Left kidney (tissue), 1 donor: ENCODE measurements at regions not wholly inside any gene's neighbourhood (a gene's known extent, or its start where the extent isn't known, plus 50 kb on each side); places are given as distances from the start of the nearest gene placed in this dataset.
"Not testable (repeated sequence)": the region's sequence is repeated elsewhere in the genome, so short reads cannot be mapped to it uniquely, and the experiment has no call there.

ENCODE experiments used
- DNase-seq: peaks from one replicate; pipeline ENCODE4 v3.0.0-alpha.2; 2013

DNA sequence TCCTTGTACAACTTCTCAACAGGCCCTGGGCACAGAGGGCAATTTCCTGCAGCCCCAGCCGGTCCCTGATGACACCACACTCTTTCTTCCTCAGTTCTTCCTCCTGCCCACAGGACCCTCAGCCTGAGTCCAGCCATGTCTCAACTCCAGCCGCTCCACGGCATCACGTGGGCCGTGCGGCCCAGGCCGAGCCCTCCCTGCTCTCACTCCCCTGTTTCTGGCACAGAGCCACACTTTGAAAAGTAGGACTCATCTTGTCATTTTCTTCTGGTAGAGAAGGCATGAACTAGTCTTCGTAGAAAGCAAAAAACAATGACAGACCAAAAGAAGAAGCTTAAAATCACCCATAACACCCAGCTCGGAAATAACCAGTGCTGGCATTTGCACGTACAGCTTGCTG lies 404.7 kb upstream of the IRX1 start:
- DNase-seq: no peak

DNA sequence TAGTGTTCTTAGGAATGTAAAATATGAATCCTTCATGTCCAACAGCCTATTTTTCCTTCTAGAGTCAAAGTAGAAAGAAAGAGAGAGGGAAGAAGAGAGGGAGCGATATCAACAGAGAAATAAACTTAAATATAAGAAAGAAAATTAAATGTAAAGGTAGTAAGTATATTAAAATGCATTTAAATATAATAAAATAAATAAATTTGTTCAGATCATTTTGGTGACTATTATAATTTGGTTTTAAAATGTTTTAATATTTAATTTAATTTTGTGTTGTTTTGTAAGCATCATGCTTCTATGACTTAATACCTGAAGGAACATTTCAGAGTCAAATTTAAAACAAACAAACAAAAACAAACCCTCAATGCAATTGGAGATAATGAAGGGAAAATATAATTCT lies 405.2 kb upstream of the IRX1 start:
- no peak for DNase-seq

DNA sequence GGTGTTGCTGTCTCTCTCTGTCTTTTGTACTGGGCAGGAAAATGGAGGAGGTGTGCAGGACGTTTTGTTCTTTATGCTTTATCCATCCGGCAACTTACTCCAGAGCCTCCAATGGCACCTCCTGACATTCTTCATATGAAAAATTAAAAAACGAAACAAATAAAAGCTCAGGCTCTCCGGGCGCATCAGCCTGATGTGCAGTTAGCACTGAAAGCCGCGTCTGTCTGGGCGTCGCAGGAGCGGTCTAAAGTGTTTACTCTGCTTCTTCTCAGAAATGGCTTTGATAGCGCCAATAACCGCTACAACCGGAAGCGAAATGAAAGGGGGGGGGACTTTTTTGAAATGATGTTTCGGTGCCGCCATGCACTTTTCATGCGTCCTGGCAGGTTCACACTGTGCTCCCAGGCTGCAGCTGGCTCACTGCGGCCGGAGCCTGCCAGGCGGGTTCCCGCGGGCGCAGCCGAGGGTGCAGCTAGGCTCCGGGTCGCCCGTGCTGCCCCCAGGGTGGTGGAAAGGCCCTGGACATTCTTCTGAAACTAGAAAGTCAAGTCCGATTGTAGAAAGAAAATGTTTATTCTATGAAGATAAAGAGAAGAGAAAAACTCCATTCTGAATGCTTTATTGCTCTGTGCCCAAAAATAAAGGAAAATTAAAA lies 407.7 kb upstream of the IRX1 start:
- no peak for DNase-seq

DNA sequence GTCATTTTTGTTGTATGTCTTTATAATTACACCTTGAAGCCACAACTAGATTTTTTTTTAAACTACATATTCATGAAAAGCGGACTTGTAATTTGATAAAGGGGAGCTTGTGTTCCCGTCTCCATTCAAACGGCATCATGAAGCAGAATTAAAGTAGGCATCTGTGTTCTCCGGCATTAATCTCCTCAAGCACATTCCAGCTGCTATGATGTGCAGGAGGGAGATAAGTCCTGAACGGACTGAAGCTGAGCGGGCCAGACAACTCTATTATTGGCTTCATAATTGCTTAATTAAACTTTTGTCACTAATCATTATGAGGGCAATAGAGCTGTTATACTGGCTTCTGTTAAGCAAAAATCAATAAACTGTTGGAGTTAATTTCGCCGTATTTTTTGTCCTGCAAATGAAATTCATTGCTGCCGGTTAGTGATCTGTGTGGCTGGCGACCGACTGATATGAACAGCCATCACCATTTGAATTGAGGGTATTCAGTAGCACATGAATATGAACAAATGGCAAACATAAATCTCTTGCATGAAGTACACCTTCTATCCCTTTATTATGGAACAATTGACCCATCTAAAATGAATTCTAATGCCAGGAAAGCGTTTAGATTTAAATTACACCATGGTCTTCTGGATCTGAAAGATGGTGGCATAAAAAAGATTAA lies 408.8 kb upstream of the IRX1 start:
- no peak for DNase-seq

DNA sequence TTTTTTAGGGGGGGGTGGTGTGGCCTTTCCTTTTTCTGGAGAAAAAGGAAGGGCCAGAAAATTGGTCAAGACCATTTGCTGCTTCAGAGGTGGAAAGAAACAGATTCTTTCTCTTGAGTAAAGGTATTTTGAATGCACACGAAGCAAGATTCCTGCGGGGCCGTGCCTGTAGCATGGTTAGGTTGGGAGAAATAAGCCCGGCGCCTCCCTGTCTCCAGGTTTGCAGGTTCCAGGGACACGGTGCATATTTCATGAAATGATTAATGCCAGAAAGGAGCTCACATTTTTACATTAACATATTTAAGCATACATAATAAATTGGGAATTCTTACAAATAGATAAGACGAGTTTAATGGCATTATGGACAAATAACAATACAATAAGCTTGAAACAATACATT lies 409.5 kb upstream of the IRX1 start:
- DNase-seq: no peak

DNA sequence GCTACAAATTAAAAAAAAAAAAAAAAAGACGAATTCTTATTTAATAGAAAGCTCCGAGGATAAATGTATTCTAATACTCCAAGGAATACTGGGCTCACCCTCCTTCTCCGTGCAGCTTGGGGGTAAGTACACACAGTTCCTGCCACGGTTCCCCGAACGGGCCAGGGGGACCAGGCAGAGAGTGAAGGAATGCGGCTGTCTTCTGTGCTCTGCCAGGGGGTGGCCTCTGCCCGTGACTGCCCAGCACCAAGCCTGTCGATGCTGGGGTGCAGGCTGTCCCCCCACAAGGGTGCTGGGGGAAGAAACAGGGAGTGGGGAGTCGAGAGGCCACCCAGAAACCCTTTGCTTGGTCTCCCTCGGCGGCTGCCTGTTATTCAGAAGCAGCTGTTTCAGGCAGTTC lies 410.1 kb upstream of the IRX1 start:
- DNase-seq: no peak

DNA sequence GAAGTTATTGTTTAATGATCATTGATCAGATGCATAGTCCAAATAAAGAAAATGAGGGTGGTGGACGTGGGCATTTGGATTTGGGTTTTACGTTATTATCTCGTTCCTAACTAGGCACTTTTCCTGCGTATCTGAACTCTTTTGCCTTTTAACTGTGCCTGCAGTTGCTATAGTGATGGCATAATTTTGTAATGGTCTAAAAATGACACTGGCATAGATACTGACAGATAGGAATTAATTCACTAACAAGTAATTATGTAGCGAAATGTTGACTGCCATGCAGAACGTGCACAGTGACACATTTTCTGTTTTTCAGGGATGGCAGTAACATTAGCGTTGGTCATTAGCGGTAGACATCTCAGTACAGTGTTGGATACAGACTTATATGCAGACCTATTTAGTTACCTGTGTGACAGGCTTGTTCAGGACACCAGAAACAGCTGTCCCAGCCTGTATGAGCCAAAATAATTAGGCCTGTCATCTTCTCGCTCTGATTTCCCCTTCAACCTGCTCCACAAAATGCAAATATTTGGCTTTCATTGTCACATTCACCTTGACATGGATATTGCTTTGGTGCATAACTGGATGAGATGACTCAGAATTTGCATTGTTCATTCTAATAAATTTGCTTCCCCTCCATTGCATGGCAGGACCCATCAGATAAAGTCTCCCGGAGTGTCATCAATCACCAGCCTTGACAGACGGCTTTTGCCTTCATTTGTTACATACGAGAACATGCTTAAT lies 413.3 kb upstream of the IRX1 start:
- DNase-seq: no peak

DNA sequence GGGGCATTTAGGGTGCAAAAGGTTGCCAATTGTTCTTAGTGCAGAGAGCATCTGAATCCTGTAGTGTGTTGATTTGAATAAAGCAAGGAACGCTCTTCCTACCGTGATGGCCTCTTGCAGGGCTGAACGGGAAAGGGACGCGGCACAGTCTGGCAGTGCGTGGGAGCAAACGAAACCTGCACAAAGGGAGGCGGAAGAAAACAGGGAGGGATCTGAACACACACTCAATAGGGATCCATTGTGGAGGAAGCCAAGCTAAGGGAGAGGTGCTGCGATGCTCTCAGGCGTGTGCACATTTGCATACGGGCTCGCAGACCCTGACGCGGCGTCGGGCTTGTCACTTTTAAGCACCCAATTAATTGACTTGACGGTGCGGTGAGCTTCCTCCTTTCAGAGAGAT lies 414.0 kb upstream of the IRX1 start:
- no peak for DNase-seq

DNA sequence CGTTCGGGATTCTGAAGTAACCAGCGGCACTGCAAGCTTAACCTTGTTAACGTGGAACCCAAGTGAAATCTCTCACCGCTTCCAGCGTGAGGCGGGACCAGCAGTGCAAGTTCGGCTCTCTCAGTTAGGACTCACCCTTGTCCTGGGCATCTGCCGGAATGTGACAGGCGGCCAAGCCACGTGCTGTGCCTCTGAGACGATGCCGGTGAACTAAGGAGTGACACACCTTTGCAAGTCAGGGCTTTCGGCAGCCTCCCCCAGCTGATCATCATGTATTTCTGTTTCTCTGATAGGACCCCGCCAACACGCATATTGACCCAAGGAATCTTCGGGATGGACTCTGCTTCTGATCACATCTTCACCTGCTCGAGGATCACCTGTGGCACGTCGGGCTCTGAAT lies 415.0 kb upstream of the IRX1 start:
- DNase-seq: no peak

DNA sequence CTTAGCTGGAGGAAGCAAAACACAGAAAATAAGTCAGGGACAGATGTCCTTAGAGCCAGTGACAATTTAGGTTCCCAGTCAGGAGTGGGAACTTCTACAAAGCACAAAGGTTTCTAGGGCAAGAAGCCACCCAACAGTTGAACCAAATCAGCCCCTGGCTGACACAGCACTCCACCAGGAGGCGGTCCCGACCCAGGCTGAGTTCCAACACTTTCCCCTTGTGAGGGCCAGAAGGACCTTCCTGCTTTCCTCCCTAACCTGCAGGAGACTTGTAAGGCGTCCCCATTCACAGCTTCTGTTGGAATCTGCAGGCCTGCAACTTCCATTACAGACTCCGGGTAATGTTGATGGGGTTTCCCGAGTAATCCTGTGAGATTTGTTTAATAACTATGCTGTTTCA lies 416.4 kb upstream of the IRX1 start:
- no peak for DNase-seq

DNA sequence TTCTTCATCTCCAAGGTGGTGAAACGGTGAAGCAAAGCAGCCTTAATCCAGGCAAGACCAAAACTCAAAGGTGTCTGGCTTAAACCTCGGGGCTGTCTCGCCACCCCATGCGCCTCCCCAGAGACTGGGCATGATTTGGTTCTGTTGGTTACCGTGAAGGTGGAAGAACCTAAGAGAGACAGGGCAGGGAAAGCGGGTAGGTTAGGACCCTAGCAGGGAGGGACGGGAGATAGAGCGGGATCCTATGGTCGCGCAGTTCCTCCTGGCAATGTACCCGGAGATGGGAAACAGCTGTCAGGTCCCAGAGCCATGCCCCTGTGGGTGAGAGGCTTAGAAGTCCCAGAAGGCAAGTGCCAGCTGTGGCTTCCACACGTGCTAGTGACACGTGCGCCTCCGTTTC lies 418.3 kb upstream of the IRX1 start:
- DNase-seq: no peak

DNA sequence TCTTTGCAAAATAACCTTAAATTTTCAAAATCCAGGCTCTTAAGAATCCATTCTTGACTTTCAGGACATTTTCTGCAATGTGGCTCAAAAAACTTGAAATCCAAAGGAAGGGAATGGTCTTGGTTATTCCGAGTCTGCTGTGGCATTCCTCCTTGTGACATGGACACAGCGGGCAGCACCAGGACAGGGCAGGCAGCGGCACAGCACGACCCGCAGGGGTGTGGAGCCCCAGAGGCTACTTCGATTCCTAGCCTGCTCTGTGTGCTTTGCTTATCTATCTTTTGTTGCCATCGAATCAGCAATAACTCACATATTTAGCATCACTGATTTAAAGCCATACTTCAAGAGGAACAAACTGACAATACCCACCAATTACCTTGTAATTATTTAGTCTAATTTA lies 420.2 kb upstream of the IRX1 start:
- DNase-seq: no peak

DNA sequence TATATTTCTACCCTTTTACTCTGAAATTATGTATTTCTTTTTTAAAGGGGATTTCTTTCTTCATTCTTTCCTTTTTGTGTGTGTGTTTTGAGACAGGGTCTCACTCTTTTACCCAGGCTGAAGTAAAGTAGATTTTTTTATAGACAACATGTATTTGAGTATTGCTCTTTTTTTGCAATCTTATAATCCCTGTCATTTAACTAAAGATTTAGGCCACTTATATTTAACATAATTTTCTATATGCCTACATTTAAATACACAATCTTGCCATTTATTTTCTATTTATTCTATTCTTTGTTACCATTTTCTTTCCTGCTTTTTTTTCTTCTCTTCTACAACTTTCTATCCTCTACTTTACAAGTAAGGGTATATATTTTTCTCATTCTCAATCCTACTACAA lies 416.0 kb upstream of the IRX2 start:
- DNase-seq: no peak

DNA sequence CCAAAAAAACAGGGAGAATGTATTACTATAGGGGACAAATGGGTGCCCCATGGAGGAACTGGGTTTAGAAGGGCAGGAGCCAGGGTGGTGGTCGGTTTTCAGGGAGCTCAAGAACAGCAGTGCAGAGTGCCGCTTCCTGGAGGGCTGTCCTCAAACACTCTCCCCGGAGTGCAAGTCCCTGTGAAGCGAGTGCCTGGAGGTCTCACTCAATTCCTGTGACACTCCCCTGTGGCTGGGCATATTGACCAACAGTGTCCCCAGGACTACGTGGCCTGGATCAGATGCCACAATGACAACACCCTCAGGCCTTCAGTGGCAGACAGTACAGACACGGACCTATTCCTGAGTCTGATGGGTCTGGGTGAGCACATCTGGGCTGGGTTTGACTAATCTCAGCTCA lies 412.1 kb upstream of the IRX2 start:
- DNase-seq: no peak

DNA sequence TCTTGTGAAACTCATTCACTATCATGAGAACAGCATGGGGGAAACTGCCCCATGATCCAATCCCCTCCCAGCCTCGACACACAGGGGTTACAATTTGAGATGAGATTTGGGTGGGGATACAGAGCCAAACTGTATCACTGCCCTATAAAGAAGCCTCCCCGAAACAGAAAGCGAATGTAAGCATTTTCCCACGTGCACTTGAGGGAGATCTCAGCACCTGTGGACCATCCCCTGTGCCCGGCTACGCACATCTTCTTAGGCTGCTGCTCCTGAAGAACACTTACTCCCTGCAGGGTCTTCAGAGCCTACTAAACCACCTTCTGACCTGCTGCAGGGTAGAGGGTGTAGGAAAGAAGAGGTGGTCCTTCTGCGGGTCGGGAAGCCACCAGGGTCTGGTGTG lies 410.2 kb upstream of the IRX2 start:
- DNase-seq: no peak

DNA sequence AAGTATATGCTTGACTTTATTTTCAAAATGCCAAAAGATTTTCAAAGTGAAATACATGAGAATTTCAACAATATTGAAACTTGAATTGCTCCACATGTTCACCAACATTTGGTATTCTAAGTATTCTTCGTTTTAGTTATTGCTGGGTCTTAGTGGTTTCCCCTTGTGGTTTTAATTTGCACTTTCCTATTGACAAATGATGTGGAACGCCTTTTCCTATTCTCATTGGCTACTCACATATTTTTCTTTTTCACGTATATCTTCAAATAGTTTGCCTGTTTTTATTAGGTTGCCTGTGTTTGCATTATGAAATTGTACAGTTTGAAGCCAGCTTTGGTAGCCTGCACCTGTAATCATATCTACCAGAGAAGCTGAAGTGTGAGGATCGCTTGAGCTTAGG lies 405.7 kb upstream of the IRX2 start:
- no peak for DNase-seq

DNA sequence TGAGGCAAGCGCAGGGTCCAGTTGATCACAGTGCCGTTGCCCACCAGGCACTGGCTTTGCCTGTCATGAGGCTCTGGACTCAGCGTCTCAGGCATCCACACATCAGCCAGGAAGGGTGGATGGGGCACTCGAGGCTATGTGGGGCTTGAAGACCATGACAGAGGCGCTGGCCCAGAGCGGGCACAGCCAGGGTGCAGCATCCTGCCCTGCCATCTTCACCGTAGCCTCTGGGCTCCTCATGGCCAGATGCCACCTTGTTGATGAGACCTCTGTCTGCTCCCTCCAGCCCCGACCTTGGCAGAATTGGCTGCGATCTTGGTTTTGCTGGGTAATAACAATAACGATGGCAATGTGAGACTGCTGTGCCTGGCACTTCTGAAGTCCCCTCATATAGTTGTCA lies 404.2 kb upstream of the IRX2 start:
- no peak for DNase-seq

DNA sequence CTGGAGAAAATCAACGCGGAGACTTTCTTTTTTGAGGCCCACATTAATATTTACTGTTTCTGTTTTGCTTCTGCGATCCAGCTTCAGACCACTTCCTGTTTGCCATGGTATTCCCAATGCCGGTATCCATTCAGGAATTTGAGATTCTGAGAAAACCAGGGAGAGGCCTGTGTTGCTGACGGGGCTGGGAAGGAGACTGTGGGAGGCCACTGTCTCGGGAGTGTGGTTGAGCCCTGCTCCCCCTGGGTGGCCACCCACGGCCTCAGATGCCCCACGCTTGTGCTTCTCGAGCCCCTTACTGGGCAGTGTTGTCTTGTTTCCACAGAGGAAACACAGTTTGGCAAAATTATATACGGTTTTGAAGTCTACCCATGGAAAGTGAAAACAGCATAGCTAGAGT lies 403.6 kb upstream of the IRX2 start:
- no peak for DNase-seq

DNA sequence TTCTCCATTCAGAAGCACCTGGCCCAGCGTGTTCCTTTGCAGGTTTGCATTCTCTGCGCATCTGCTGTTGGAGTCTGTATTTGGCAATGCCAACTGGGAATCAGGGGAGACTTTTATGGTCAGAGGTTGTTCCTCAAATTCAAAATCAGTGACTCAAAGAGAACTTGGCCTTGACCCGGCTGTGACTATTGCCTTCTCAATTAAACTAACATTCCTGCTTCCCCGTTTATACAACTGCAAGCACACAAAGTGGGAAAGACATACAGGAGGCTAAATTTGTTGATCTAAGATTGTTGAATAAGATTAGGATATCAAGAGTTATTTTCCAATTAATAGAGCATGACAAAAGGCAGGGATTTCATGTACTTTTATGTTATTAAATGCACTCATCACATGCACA lies 402.4 kb upstream of the IRX2 start:
- no peak for DNase-seq

DNA sequence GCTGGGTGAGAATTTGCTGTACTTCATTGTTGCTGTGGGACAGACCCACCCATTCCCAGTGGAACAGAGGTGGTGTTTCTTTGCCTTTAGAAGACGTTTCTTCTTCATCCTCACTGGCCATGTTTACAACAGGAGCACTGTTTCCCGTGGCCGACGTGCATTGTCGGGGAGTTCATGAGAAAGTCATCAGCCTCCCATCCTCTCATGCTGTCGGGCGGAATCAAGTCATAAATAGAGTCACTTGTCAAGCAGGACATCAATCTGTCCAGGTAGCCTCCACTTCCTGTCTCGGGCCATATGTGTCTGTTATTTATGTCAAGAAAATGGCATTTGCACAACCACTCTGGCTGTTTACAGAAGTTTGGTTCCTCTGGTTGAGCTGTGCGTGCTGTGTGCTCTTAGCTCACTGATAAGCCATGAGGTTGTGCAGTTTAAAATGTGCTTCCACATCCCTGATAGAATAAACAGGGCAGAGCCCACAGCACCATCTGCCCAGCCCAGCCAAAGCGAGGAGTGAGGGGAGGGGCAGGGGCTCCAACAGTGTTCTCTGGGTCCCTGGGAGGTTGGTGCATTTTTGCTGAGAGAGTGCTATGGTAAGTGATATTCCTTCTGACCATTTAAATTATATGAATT lies 401.9 kb upstream of the IRX2 start:
- no peak for DNase-seq

DNA sequence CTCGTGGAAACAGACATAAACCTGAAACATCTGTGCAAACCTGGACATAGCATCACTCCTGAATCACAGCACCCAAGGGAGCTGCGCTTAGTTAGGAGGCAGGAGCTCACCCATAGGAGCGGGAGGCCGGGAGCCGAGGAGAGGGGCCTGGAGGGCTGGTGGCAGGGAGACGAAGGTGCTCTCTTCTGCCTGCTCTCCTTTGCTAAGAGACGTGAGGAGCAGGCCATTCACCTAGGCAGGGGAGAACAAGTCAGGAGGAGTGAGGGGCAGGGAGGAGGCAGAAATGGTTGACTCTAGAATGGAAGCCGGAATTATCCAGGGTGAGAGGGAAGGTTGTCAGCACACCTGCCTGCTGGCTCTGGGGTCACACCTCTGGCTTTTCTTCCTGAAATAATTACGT lies 398.4 kb upstream of the IRX2 start:
- no peak for DNase-seq

DNA sequence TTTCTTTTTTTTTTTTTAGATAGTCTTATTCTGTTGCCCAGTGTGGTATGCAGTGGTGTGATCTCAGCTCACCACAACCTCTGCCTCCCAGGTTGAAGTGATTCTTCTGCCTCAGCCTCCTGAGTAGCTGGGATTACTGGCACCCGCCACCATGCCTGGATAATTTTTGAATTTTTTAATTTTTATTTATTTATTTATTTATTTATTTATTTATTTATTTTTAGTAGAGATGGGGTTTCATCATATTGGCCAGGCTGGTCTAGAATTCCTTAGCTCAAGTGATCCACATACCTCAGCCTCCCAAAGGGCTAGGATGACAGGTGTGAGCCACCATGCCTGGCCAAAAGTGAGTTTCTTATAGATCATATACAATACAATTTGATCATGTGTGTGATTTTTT lies 395.9 kb upstream of the IRX2 start:
- not testable (repeated sequence) for DNase-seq

DNA sequence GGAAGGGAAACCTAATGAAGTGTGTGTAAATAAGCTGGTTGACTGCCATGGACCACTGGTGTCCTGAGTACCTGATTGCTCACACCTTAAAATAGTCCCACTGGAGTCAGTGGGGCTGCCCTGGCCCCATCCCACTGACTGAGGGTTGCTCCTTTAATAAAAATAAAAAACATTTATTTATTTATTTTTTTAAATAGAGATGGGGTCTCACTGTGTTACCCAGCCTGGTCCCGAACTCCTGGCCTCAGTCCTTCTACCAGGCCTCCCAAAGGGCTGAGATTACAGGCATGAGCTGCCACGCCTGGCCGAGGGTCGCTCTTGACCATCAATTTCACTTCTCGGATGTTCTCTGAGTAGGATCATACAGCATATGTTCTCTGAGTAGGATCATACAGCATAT lies 394.2 kb upstream of the IRX2 start:
- no peak for DNase-seq
